A172 (cell line): ENCODE measurements at regions not wholly inside any gene's neighbourhood (a gene's known extent, or its start where the extent isn't known, plus 50 kb on each side); places are given as distances from the start of the nearest gene placed in this dataset.
"Not testable (repeated sequence)": the region's sequence is repeated elsewhere in the genome, so short reads cannot be mapped to it uniquely, and the experiment has no call there.

Source experiments
- DNase-seq: peaks from one replicate; pipeline ENCODE4 v3.0.0-alpha.2; 2015; ENCODE audit warnings: low spot score

- DNase-seq, result not testable (repeated sequence)
Measured at GRCh38 chr15:21024235-21024987, 158.3 kb upstream of the POTEB2 start.

GRCh38 chr15:21018176-21018575 lies 152.1 kb upstream of the POTEB2 start:
- DNase-seq, result not testable (repeated sequence)

GRCh38 chr15:21017326-21017725 lies 151.2 kb upstream of the POTEB2 start:
- not testable (repeated sequence) for DNase-seq

GRCh38 chr15:21016589-21016988 lies 150.5 kb upstream of the POTEB2 start:
- not testable (repeated sequence) for DNase-seq

GRCh38 chr15:21015171-21015570 lies 149.1 kb upstream of the POTEB2 start:
- DNase-seq, result not testable (repeated sequence)

GRCh38 chr15:21013308-21013707 lies 147.2 kb upstream of the POTEB2 start:
- DNase-seq, result not testable (repeated sequence)

- DNase-seq, result not testable (repeated sequence)
Measured at GRCh38 chr15:21009651-21010050, 143.5 kb upstream of the POTEB2 start.

- not testable (repeated sequence) for DNase-seq
Measured at GRCh38 chr15:21003459-21003858, 137.3 kb upstream of the POTEB2 start.

- DNase-seq, result not testable (repeated sequence)
Measured at GRCh38 chr15:21001950-21002349, 135.8 kb upstream of the POTEB2 start.

- not testable (repeated sequence) for DNase-seq
Measured at GRCh38 chr15:20991691-20992090, 125.6 kb upstream of the POTEB2 start.

- not testable (repeated sequence) for DNase-seq
Measured at GRCh38 chr15:20991253-20991652, 125.1 kb upstream of the POTEB2 start.

- DNase-seq, result not testable (repeated sequence)
Measured at GRCh38 chr15:20986775-20987174, 120.7 kb upstream of the POTEB2 start.

GRCh38 chr15:20978057-20978456 lies 111.9 kb upstream of the POTEB2 start:
- not testable (repeated sequence) for DNase-seq

- not testable (repeated sequence) for DNase-seq
Measured at GRCh38 chr15:20972762-20973161, 106.6 kb upstream of the POTEB2 start.

GRCh38 chr15:20959299-20959698 lies 93.2 kb upstream of the POTEB2 start:
- not testable (repeated sequence) for DNase-seq

GRCh38 chr15:20929322-20929721 lies 63.2 kb upstream of the POTEB2 start:
- DNase-seq, result not testable (repeated sequence)
